A673 (cell line): ENCODE measurements at regions not wholly inside any gene's neighbourhood (a gene's known extent, or its start where the extent isn't known, plus 50 kb on each side); places are given as distances from the start of the nearest gene placed in this dataset.

Source experiments
- CTCF ChIP-seq: fragments of 300-800, 200-600 bp; sonication (generic); conservative IDR thresholded peaks from 2 replicates; pipeline ENCODE4 v1.5.1; 2017; ENCODE audit warnings: low read depth, mild to moderate bottlenecking, antibody characterized with exemption, low read length, moderate library complexity, mixed read lengths
- EZH2 ChIP-seq: fragments of 200-600 bp; sonication (generic); IDR thresholded peaks from 2 replicates; pipeline ENCODE4 v1.6.1; 2017; ENCODE audit warnings: borderline replicate concordance, low read depth, mild to moderate bottlenecking, mixed read lengths, antibody characterized with exemption, low read length; ENCODE audit not compliant: poor library complexity, severe bottlenecking

DNA sequence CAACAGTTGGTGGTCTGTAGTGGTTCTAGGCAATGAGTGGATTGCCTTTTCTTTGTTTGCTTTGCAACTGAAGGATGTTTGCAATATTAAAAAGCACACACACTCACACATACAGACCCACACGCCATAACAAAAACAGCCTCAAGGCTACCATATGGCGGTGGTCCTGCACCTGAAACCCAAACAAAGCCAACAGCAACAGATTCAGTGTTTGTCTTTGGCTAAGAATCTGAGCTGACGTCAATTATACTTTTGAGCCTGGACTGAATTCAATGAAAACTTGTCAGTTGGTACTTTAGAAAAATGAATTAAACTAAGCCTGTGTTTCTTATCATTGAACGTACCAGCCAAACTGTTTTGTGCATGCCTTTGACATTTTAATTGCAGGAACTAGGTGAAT, 65.0 kb upstream of the NYAP2 start:
- TF ChIP-seq EZH2: no peak
- TF ChIP-seq CTCF: no peak
